T-helper 22 cell (primary cell): ENCODE measurements at regions not wholly inside any gene's neighbourhood (a gene's known extent, or its start where the extent isn't known, plus 50 kb on each side); places are given as distances from the start of the nearest gene placed in this dataset.

Experiments
- DNase-seq: peaks from one replicate; pipeline ENCODE4 v3.0.0-alpha.2; 2020; ENCODE audit warnings: low read depth

DNA sequence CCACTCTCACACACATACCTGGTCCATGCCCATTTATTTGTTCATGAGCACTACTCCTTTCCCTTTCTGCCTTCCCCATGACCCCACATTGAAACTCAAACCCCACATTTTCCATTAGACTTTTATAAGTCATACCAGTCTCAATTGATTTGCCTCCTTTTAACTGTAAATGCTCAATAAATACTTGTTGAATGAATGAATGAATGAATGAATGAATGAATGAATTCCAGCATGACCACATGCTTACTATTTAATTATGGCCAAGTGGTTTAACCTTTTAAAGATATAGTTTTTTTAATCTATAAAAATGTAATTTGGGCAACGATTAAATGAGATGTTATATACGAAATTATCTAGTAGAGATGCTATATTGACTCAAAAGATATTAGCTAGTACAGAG, 54.1 kb upstream of the GRAMD2B start:
- no peak for DNase-seq

- no peak for DNase-seq
Measured at GRCh38 chr5:126369995-126370731, 53.0 kb upstream of the GRAMD2B start.

GRCh38 chr5:126370796-126371718, 52.2 kb upstream of the GRAMD2B start:
- no peak for DNase-seq

- DNase-seq, result no peak
Measured at GRCh38 chr5:126373375-126374108, 49.7 kb upstream of the GRAMD2B start.
